ENCODE measurements at regions not wholly inside any gene's neighbourhood (a gene's known extent, or its start where the extent isn't known, plus 50 kb on each side); places are given as distances from the start of the nearest gene placed in this dataset.
"Not testable (repeated sequence)": the region's sequence is repeated elsewhere in the genome, so short reads cannot be mapped to it uniquely, and the experiment has no call there.

DNA sequence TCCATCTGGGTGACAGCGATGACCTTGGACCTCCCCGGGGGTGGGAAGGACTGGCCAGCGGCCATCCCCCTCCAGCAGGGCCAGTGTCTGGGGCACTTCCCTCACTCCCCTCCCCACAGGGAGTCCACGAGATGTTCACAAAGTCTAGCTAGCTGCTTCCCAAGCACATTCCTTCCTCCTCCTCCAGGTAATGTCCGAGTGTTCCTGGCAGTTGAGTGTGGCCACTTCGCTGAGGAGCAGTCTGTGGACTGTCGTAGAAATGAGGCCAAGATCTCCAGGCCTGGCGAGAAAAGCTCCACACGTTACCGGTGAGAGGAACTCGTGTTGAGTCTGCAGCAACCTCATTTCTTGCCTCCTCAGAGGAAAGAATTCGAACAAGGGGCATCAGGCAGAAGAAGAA lies 425.5 kb downstream of the BRD1 start:
- DNase-seq, result no peak

DNA sequence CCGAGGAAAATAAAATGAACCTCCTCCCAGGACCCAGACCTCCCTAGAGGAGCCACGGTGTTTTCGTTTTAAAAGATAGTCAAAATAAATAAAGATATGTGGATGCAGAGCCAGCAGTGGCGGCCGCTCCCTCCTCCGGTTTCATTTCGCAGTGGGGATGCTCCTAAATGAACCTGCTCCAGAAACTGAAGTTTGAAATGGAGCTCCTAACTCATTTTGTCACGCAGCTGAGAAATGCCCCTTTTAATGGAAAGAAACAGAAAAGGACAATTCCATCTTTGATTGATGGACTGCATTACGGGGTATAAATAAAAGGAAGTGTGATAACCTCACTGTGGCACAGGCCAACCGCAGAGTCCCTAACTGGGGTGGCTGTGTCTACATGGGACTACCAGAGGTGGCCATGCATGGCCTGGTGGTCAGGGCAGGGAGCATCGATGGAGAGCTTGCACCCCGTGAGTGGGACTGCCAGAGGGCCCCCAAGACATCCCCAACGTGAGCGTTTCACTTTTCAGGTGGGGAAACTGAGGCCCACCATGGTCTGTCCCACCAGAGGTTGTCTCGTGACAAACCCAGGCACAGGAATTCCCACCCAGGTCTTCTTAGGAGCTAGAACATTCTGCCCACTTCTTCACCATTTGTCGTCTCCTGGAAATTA lies 426.6 kb downstream of the BRD1 start:
- no peak for DNase-seq

GRCh38 chr22:49400136-49400940 lies 427.3 kb downstream of the BRD1 start:
- no peak for DNase-seq

- DNase-seq, result no peak
Measured at GRCh38 chr22:49398646-49399045, 429.0 kb downstream of the BRD1 start.

GRCh38 chr22:49398115-49398514 lies 429.6 kb downstream of the BRD1 start:
- no peak for DNase-seq

- DNase-seq, result no peak
Measured at GRCh38 chr22:49396817-49397216, 430.9 kb downstream of the BRD1 start.

GRCh38 chr22:49395617-49396016 lies 432.1 kb downstream of the BRD1 start:
- no peak for DNase-seq

DNA sequence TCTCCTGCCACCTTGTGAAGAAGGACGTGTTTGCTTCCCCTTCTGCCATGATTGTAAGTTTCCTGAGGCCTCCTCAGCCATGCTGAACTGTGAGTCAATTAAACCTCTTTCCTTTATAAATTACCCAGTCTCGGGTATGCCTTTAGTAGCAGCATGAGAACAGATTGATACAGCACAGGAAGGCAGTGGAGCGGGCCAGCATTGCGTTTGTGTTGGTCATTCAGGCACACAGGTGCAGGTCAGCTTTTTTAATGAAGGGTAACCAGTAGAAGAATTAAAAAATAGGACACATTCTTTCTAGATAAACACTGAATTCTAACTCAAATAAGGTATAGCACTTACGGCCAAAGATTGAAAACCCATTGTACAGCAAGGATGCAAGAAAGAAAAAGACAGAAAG lies 432.6 kb downstream of the BRD1 start:
- not testable (repeated sequence) for DNase-seq

- no peak for DNase-seq
Measured at GRCh38 chr22:49394116-49394785, 433.4 kb downstream of the BRD1 start.

DNA sequence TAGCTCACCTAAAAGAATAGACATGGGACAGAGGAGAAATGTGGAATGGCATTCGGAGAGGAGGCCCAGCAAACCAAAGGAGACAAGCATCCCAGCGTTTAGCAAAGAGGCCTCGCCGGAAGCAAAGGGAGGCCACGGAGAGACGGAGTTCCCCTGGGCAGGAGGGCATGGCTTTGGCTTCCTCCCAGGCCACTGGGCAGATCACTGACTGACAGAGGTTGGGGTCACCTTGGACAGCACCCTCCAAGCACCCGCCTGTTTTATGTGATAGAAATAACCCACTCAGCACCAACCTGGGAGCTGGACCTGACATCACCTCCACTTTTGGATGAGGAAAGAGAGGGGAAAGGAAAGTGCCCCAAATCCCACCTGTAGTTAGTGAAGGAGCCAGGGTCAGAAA lies 434.1 kb downstream of the BRD1 start:
- DNase-seq, result no peak

GRCh38 chr22:49392841-49393510 lies 434.7 kb downstream of the BRD1 start:
- DNase-seq, result no peak

DNA sequence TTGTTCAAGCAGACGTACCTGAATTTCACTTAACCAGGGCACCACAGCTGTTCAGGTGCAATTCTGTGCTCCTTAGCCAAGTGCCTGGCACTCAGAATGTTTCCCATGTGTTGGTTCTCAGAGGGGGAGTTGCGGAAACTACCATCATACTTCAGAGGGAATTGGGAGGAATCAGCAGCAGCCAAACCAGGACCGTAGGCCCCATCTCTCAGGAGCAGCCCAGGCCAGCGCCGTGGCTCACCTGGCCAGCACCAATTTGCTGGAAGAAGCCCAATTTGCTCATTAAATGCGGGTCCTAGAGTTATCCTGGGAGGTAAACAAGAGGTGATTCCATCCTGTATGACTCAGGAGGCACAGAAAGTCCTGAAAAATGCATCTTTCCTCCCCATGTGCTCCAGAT lies 435.4 kb downstream of the BRD1 start:
- DNase-seq, result no peak

DNA sequence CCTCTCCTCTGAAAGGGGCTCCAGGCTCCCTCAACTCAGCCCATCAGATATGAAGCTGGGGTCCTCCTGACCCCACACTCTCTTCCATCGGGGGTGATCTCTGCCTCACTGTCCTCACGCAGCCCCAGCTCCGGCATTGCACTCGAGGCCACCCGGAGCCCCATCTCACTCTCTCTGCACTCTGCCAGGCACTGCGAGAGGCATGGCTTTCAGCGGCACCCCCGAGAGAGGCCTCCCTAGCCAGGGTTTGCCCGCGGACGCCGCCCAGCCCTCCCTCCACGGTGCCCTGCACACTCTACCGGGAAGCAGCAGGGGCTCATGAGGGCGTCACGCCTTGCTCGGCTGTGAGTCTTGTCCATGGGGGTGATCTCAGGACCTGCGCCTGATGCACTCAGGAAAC lies 436.2 kb downstream of the BRD1 start:
- no peak for DNase-seq

DNA sequence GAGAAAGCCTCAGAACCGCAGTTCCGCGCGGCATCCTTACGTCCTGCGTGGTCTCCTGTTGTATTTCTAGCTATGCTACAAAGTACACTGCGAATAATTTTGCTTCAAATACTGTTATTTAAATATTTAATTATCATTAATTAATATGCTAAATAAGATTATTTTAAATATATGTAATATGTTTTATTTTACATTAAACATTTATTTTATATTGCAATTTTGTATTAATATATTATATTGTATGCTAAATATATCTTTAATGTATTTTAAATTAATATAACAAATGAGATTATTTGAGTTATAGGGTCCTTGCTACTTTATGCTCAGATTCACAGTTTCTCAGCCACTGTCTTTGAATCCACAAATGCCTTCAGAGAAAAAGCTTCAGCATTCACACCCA lies 436.7 kb downstream of the BRD1 start:
- DNase-seq, result no peak

DNA sequence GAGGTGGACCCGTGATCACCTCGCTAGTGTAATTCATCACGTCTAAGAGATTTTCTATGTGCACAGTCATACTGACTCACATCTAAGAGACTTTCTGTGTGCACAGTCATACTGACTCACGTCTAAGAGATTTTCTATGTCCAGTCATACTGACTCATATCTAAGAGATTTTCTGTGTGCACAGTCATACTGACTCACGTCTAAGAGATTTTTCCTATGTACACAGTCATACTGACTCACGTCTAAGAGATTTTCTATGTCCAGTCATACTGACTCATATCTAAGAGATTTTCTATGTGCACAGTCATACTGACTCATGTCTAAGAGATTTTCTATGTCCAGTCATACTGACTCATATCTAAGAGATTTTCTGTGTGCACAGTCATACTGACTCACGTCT lies 443.8 kb downstream of the BRD1 start:
- not testable (repeated sequence) for DNase-seq

DNA sequence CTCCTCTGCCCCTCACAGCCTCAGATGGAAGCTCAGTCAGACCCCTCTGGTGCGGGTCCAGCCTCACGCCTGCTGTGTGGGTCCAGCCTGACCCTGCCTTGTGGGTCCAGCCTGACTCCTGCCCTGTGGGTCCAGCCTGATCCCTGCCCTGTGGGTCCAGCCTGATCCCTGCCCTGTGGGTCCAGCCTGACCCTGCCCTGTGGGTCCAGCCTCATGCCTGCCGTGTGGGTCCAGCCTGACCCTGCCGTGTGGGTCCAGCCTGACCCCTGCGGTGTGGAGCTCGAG lies 445.3 kb downstream of the BRD1 start:
- DNase-seq, result no peak

- DNase-seq, result no peak
Measured at GRCh38 chr22:49381595-49382450, 445.9 kb downstream of the BRD1 start.

- no peak for DNase-seq
Measured at GRCh38 chr22:49380828-49381114, 446.9 kb downstream of the BRD1 start.

- DNase-seq, result no peak
Measured at GRCh38 chr22:49380095-49380827, 447.4 kb downstream of the BRD1 start.

DNA sequence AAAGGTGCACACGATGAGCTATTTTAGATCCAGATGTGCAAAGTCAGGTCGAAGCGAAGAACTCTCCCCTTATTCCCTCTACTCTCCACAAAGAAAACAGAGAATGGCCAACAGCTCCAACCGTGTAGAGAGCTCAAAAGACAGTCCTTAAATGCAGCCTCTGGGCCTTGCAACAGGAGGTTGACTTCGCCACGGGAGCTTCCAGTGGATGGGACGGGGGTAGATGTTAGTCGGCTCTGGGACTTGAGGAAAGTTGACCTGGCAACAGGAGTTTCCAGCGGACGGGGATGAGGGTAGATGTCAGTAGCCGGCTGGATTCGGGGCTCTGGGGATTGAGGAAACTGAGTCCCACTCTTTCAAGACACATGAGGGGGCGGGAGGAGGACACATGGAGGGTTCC lies 450.4 kb downstream of the BRD1 start:
- no peak for DNase-seq

DNA sequence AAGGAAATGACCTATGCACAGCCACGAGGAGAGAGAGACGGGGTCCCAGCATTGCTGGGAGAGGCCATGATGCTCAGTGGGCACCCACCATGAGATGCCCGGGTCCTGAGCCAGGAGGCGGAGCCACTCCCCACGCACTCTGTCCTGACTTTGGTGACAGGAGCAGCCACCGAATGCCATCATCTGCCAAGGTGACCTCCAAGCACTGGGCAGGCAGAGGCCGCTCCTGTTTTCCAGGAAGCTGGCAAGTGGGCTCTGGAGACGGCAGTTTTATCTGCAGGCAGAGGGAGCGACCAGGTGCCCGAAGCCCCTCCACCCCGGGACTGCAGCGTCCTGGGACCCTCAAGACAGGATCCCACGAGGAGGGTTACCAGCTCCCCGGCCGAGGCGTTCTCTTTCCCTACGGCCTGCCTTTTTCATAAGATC lies 453.9 kb downstream of the BRD1 start:
- no peak for DNase-seq

DNA sequence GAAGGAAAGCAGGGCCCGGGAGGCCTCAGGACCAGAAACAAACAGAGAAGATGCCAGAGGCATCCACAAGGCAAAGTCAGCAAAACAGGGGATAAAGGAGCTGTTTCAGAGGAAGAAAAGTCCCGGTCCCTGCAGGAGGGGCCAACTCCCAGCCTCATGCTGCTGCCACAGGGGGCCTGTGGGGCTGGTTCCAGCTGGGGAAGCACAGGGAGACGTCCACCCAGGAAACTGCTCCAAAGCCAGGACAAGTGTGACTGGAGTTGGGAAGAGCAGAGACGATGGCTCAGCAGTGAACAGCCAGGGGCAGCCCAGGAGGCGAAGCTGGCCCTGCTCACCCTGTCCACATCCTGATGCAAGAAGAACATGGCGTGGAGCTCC lies 454.4 kb downstream of the BRD1 start:
- DNase-seq, result no peak
